ENCODE measurements at regions not wholly inside any gene's neighbourhood (a gene's known extent, or its start where the extent isn't known, plus 50 kb on each side); places are given as distances from the start of the nearest gene placed in this dataset.

- Histone ChIP-seq H3K4me1 (no peaks in the 10 kb centered on the region), H3K36me3 (no peaks in the 10 kb centered on the region), H3K27ac (no peak overlapping the region), H3K27me3 (no peaks in the 10 kb centered on the region), H3K4me3 (no peak overlapping the region), H3K9me3 (no peaks in the 10 kb centered on the region)
- intact Hi-C loops (cut with DNase I) = no loop called here
- DNase-seq = no peak
- no CpG with 5 or more reads among the region's 1 CpG for WGBS (ENCODE audit: insufficient coverage, low coverage, low lambda C conversion rate, missing lambda C conversion rate)
- no peak for TF ChIP-seq CTCF (IDR thresholded peaks at IDR 0.05)
- TF ChIP-seq POLR2A (IDR thresholded peaks at IDR 0.05) = no peak
- ATAC-seq = no peak
These were observed 1101.5 kb upstream of the MIR17HG start for GRCh38 chr13:90246005-90246404.

- Histone ChIP-seq H3K27me3 (no peaks in the 10 kb centered on the region), H3K36me3 (no peaks in the 10 kb centered on the region), H3K27ac (no peak overlapping the region), H3K4me3 (no peak overlapping the region), H3K4me1 (no peaks in the 10 kb centered on the region), H3K9me3 (no peaks in the 10 kb centered on the region)
- WGBS (ENCODE audit: insufficient coverage, low coverage, low lambda C conversion rate, missing lambda C conversion rate) = 60% methylated on average over 3 of the region's 3 CpGs
- DNase-seq (no peak), ATAC-seq (no peak)
- TF ChIP-seq POLR2A (IDR thresholded peaks at IDR 0.05) (no peak), CTCF (IDR thresholded peaks at IDR 0.05) (no peak)
- intact Hi-C loops (cut with DNase I) = no loop called here
These were observed 1100.7 kb upstream of the MIR17HG start for GRCh38 chr13:90246687-90247345.

GRCh38 chr13:90253806-90254205 is 1093.7 kb upstream of the MIR17HG start:
- H3K4me1 ChIP-seq = no peaks in the 10 kb centered on the region
- no peak for DNase-seq
- WGBS (ENCODE audit: insufficient coverage, low coverage, low lambda C conversion rate, missing lambda C conversion rate) = 65% methylated on average over 5 of the region's 5 CpGs

GRCh38 chr13:90254437-90254836 is 1093.0 kb upstream of the MIR17HG start:
- ATAC-seq (no peak), DNase-seq (no peak)
- Histone ChIP-seq H3K27ac (no peak overlapping the region), H3K4me3 (no peak overlapping the region), H3K36me3 (no peaks in the 10 kb centered on the region), H3K27me3 (no peaks in the 10 kb centered on the region), H3K9me3 (no peaks in the 10 kb centered on the region), H3K4me1 (no peaks in the 10 kb centered on the region)
- WGBS (ENCODE audit: insufficient coverage, low coverage, low lambda C conversion rate, missing lambda C conversion rate) = 61% methylated on average over 2 of the region's 2 CpGs
- intact Hi-C loops (cut with DNase I) = no loop called here
- TF ChIP-seq CTCF (IDR thresholded peaks at IDR 0.05) (no peak), POLR2A (IDR thresholded peaks at IDR 0.05) (no peak)

More at GRCh38 chr13:90253806-90254205, 1093.7 kb upstream of the MIR17HG start:
- ATAC-seq = no peak
- intact Hi-C loops (cut with DNase I) = no loop called here
- TF ChIP-seq CTCF (IDR thresholded peaks at IDR 0.05) (no peak), POLR2A (IDR thresholded peaks at IDR 0.05) (no peak)
- H3K4me3 ChIP-seq = no peak overlapping the region
- no peaks in the 10 kb centered on the region for H3K36me3 ChIP-seq
- H3K27ac ChIP-seq = no peak overlapping the region
- H3K27me3 ChIP-seq = no peaks in the 10 kb centered on the region
- no peaks in the 10 kb centered on the region for H3K9me3 ChIP-seq

- H3K27ac ChIP-seq = no peak overlapping the region
- no peaks in the 10 kb centered on the region for H3K36me3 ChIP-seq
- H3K27me3 ChIP-seq = no peaks in the 10 kb centered on the region
- H3K4me1 ChIP-seq = no peaks in the 10 kb centered on the region
- ATAC-seq (no peak), DNase-seq (no peak)
- intact Hi-C loops (cut with DNase I) = no loop called here
- TF ChIP-seq POLR2A (IDR thresholded peaks at IDR 0.05) (no peak), CTCF (IDR thresholded peaks at IDR 0.05) (no peak)
- WGBS (ENCODE audit: insufficient coverage, low coverage, low lambda C conversion rate, missing lambda C conversion rate) = 56% methylated on average over 2 of the region's 2 CpGs
- H3K4me3 ChIP-seq = no peak overlapping the region
- H3K9me3 ChIP-seq = no peaks in the 10 kb centered on the region
These were observed 1090.7 kb upstream of the MIR17HG start for GRCh38 chr13:90256746-90257145.
